IgD-negative memory B cell (primary cell): ENCODE measurements at regions not wholly inside any gene's neighbourhood (a gene's known extent, or its start where the extent isn't known, plus 50 kb on each side); places are given as distances from the start of the nearest gene placed in this dataset.

Experiments
- H3K27ac Mint-ChIP-seq, 3 donors: one replicate each; pipeline ENCODE4 v1.8.0; 2020 to 2022; ENCODE audit warnings: mild to moderate bottlenecking in 3 of 3, mixed read lengths in 3 of 3, moderate library complexity in 1 of 3
- H3K27me3 Mint-ChIP-seq: one replicate; pipeline ENCODE4 v1.8.0; 2021; ENCODE audit warnings: mixed read lengths
- H3K36me3 Mint-ChIP-seq: one replicate; pipeline ENCODE4 v1.8.0; 2020; ENCODE audit warnings: mild to moderate bottlenecking, mixed read lengths
- H3K4me1 Mint-ChIP-seq, 3 donors: one replicate each; pipeline ENCODE4 v1.8.0; 2020 to 2022; ENCODE audit warnings: mixed read lengths in 3 of 3, mild to moderate bottlenecking in 1 of 3
- H3K4me3 Mint-ChIP-seq, 4 donors: one replicate each; pipeline ENCODE4 v1.8.0; 2020 to 2022; ENCODE audit warnings: mild to moderate bottlenecking in 4 of 4, mixed read lengths in 4 of 4, moderate library complexity in 3 of 4
- H3K9me3 Mint-ChIP-seq, 3 donors: one replicate each; pipeline ENCODE4 v1.8.0; 2020 to 2021; ENCODE audit warnings: mixed read lengths in 3 of 3, mild to moderate bottlenecking in 1 of 3

DNA sequence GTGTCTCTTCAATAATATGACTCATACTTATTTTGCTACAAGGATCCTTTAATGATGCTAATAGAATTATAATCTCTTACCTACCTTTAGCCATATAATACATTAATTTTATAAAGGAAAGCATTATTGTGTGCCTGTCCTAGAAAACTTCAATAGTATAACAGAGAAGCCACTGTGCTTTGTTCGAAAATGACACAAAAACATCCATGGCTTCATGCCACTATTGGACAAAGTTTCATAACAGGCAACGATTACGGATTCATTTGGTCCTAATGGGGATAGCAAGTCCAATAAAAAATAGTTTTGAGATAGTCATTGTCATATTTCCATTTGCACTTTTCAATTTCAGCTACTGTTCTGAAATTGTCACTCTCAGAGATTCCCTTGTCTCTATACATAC lies 52.5 kb upstream of the CCDC150 start:
- no peak overlapping the region for H3K4me3 Mint-ChIP-seq
- H3K36me3 Mint-ChIP-seq: no peaks in the 10 kb centered on the region
- no peak overlapping the region for H3K27ac Mint-ChIP-seq
- H3K9me3 Mint-ChIP-seq: peaks cover 0 to 4% (median 0%) of the 10 kb centered on the region in 3 donors
- peaks cover 22% of the 10 kb centered on the region for H3K27me3 Mint-ChIP-seq
- H3K4me1 Mint-ChIP-seq: peaks cover 0 to 3% (median 2%) of the 10 kb centered on the region in 3 donors

DNA sequence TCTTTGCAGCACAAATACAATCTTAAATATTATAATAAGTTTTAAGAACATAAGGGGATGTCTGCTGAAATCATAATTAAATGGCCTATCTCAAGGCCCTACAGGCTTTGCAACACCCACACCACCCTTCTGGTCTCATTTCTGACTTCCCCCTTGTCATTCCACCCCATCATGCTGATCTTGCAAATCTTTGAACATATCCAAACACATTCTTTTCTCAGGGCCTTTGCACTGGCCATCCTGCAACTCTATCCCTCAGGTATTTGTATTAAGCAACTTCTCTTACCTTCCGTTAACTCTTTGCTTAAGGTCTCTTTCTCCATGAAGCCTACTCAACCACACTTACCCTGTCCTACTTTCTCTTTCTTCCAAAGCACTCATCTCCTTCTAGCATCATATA lies 51.8 kb upstream of the CCDC150 start:
- Mint-ChIP-seq H3K27me3 (peaks cover 27% of the 10 kb centered on the region), H3K27ac (no peak overlapping the region), H3K4me1 (peaks cover 0 to 7% (median 5%) of the 10 kb centered on the region in 3 donors), H3K4me3 (no peak overlapping the region), H3K36me3 (no peaks in the 10 kb centered on the region), H3K9me3 (peaks cover 0 to 4% (median 0%) of the 10 kb centered on the region in 3 donors)

DNA sequence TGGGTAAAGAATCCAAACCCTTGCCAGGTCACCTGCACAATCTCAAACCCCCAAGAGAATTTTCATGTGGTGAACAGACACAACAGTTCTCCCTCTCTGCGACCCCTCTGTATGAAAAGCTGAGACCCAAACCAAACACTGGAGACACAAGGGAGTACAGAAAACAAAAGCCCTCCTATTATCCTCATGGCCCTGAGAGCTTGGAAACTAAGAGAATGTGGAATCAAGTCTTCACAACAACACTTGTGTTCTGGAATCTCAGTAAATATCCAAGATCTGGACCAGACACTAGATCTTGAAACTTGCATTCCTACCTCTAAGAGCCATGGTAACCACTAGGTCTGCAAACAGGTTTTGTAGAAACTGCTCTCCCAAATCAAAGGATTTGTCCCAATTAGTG lies 50.1 kb upstream of the CCDC150 start:
- Mint-ChIP-seq H3K4me1 (peaks cover 0 to 7% (median 5%) of the 10 kb centered on the region in 3 donors), H3K9me3 (peaks cover 0 to 4% (median 0%) of the 10 kb centered on the region in 3 donors), H3K36me3 (no peaks in the 10 kb centered on the region), H3K27me3 (peaks cover 36% of the 10 kb centered on the region), H3K27ac (no peak overlapping the region), H3K4me3 (no peak overlapping the region)
